ENCODE measurements at regions not wholly inside any gene's neighbourhood (a gene's known extent, or its start where the extent isn't known, plus 50 kb on each side); places are given as distances from the start of the nearest gene placed in this dataset.

GRCh38 chr12:28937196-28937595 lies 211.9 kb upstream of the FAR2 start:
- TF ChIP-seq CTCF (IDR thresholded peaks at IDR 0.05) (no peak), POLR2A (IDR thresholded peaks at IDR 0.05) (no peak)

All from right lobe of liver (tissue), 4 donors.